ENCODE measurements at regions not wholly inside any gene's neighbourhood (a gene's known extent, or its start where the extent isn't known, plus 50 kb on each side); places are given as distances from the start of the nearest gene placed in this dataset.

DNA sequence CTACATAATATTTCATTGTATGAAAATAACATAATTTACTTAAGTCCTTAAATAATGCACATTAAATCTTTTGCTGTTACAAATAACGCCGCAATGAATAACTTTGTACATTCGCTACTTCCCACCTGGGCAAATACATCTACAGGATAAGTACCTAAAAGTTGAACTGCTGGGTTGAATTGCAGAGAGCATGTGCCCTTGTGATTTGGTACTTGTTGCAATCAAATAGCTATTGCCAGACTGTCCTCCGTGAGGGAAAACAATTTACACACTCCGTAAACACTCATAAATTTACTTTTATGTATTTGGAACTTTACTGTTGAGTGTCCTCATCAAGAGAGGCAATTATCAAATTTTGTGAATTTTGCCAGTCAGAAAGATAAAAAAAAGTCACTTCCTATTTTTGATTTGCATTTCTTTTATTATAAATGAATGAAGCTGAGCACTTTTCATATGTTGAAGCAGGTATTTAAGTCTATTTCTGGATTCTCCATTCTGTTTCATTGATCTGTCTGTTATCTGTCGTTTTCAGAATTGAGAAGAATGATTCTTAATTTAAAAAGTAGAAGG lies 140.8 kb upstream of the SERTAD2 start:
- no peak for ATAC-seq

DNA sequence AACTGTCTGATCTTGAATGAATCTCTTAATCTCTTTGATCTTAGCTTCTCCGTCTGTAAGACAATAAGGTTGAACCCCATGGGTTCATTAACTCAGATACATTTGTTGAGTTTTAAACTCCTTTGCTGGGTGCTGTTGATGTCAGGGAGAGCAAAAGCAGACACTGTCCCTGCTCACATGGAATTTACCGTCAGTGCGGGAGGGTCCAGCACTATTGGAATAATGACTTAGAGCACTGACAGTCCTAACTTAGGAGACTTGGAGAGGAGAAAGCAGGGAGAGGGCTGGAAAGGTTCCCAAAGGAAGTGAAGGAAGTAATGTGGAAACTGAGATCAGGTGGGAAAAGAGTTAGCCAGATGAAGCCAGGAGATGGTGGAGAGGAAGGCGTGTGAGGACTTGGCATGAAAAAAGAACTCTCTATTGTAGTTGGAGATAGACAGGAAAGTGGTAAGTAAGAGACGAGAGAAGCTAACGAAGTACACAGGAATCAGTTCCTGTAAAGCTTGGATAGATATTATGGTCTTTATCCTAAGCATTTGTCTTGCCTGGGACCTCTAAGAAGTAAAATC lies 141.4 kb upstream of the SERTAD2 start:
- CTCF ChIA-PET: no interaction called here
- DNase-seq (ENCODE audit: low read depth, low spot score) (no peak), ATAC-seq (no peak)
- Histone ChIP-seq H3K36me3 (ENCODE audit: control insufficient read depth, insufficient read depth, low read length) (no peaks in the 10 kb centered on the region), H3K4me3 (ENCODE audit: low read depth in 2 of 2, low read length in 2 of 2) (no peak overlapping the region), H3K27me3 (ENCODE audit: control insufficient read depth, insufficient read depth, low read length) (0 out of 2 replicates have a peak, but pooled peaks cover 2% of the 10 kb centered on the region), H3K9me3 (ENCODE audit: control insufficient read depth, insufficient read depth, low read depth, low read length) (no peaks in the 10 kb centered on the region), H3K4me1 (ENCODE audit: control insufficient read depth, insufficient read depth, low read length) (peaks cover 17% of the 10 kb centered on the region), H3K27ac (ENCODE audit: low read length) (no peak overlapping the region)
- in situ Hi-C loops (cut with HindIII; ENCODE audit: low pct_unique_long_range_greater_than_20kb, low sequenced_read_pairs): no loop called here
- intact Hi-C loops (cut with micrococcal nuclease; ENCODE audit: unreplicated experiment): no loop called here
- no peak for TF ChIP-seq TCF7L2 (IDR thresholded peaks at IDR 0.05; ENCODE audit: low read depth, low read length)
- no peak for TF ChIP-seq POLR2AphosphoS5 (IDR thresholded peaks at IDR 0.05; ENCODE audit: low read depth, low read length)
- POLR2A ChIA-PET: no interaction called here
- BruUV-seq (replicated peaks): no TSS peak

More for the DNA sequence above, 140.8 kb upstream of the SERTAD2 start:
- H3K27me3 ChIP-seq (ENCODE audit: control insufficient read depth, insufficient read depth, low read length): 0 out of 2 replicates have a peak, but pooled peaks cover 2% of the 10 kb centered on the region
- POLR2A ChIA-PET: no interaction called here
- TF ChIP-seq POLR2AphosphoS5 (IDR thresholded peaks at IDR 0.05; ENCODE audit: low read depth, low read length) (no peak), TCF7L2 (IDR thresholded peaks at IDR 0.05; ENCODE audit: low read depth, low read length) (no peak), SIN3A (IDR thresholded peaks at IDR 0.05; ENCODE audit: borderline replicate concordance, insufficient read depth, low read depth, low read length) (no peak)
- TF ChIP-seq, protein P1, sequence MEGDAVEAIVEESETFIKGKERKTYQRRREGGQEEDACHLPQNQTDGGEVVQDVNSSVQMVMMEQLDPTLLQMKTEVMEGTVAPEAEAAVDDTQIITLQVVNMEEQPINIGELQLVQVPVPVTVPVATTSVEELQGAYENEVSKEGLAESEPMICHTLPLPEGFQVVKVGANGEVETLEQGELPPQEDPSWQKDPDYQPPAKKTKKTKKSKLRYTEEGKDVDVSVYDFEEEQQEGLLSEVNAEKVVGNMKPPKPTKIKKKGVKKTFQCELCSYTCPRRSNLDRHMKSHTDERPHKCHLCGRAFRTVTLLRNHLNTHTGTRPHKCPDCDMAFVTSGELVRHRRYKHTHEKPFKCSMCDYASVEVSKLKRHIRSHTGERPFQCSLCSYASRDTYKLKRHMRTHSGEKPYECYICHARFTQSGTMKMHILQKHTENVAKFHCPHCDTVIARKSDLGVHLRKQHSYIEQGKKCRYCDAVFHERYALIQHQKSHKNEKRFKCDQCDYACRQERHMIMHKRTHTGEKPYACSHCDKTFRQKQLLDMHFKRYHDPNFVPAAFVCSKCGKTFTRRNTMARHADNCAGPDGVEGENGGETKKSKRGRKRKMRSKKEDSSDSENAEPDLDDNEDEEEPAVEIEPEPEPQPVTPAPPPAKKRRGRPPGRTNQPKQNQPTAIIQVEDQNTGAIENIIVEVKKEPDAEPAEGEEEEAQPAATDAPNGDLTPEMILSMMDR (IDR thresholded peaks at IDR 0.05): no peak
- TF ChIP-seq, protein P2, sequence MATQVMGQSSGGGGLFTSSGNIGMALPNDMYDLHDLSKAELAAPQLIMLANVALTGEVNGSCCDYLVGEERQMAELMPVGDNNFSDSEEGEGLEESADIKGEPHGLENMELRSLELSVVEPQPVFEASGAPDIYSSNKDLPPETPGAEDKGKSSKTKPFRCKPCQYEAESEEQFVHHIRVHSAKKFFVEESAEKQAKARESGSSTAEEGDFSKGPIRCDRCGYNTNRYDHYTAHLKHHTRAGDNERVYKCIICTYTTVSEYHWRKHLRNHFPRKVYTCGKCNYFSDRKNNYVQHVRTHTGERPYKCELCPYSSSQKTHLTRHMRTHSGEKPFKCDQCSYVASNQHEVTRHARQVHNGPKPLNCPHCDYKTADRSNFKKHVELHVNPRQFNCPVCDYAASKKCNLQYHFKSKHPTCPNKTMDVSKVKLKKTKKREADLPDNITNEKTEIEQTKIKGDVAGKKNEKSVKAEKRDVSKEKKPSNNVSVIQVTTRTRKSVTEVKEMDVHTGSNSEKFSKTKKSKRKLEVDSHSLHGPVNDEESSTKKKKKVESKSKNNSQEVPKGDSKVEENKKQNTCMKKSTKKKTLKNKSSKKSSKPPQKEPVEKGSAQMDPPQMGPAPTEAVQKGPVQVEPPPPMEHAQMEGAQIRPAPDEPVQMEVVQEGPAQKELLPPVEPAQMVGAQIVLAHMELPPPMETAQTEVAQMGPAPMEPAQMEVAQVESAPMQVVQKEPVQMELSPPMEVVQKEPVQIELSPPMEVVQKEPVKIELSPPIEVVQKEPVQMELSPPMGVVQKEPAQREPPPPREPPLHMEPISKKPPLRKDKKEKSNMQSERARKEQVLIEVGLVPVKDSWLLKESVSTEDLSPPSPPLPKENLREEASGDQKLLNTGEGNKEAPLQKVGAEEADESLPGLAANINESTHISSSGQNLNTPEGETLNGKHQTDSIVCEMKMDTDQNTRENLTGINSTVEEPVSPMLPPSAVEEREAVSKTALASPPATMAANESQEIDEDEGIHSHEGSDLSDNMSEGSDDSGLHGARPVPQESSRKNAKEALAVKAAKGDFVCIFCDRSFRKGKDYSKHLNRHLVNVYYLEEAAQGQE (IDR thresholded peaks at IDR 0.05; ENCODE audit: insufficient read depth in 1 of 2, low read depth in 2 of 2, low read length in 1 of 2): no peak
- BruUV-seq (replicated peaks): no TSS peak
- intact Hi-C loops (cut with micrococcal nuclease; ENCODE audit: unreplicated experiment) (no loop called here), in situ Hi-C loops (cut with HindIII; ENCODE audit: low pct_unique_long_range_greater_than_20kb, low sequenced_read_pairs) (no loop called here)
- H3K4me3 ChIP-seq (ENCODE audit: low read depth in 2 of 2, low read length in 2 of 2): no peak overlapping the region
- no peaks in the 10 kb centered on the region for H3K36me3 ChIP-seq (ENCODE audit: control insufficient read depth, insufficient read depth, low read length)
- peaks cover 20% of the 10 kb centered on the region for H3K4me1 ChIP-seq (ENCODE audit: control insufficient read depth, insufficient read depth, low read length)
- H3K27ac ChIP-seq (ENCODE audit: low read length): no peak overlapping the region
- H3K9me3 ChIP-seq (ENCODE audit: control insufficient read depth, insufficient read depth, low read depth, low read length): no peaks in the 10 kb centered on the region
- CTCF ChIA-PET: interaction anchor here (0.6 kb wide), 1 partner anchor 8 kb away, joined by 9 read pairs; no protein-coding TSS in a partner anchor
- DNase-seq (ENCODE audit: low read depth, low spot score): no peak

DNA sequence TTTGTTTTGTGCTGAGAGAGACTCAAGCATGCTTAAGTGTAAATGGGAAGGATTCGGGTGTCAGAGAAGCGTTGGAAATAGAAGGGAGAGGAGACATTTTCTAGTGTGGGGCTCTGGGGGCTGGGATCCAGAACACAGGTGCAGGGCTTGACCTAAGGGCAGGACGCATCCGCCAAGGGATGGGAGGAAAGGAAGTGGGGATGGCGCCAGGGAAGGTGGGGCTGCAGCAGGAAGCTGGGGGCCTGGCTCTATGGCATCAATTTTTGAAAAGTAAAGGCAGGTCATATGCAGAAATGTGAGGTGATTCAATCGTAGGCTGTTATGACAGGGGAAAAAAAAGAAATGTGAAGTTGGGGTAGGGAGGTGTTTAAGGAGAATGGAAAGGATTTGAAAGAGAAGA lies 143.2 kb upstream of the SERTAD2 start:
- H3K4me1 ChIP-seq (ENCODE audit: control insufficient read depth, insufficient read depth, low read length): peaks cover 14% of the 10 kb centered on the region
- ChIA-PET CTCF (no interaction called here), POLR2A (interaction anchor here (0.6 kb wide), 1 partner anchor 54 kb away, joined by 5 read pairs; no protein-coding TSS in a partner anchor)
- DNase-seq (ENCODE audit: low read depth, low spot score): no peak
- in situ Hi-C loops (cut with HindIII; ENCODE audit: low pct_unique_long_range_greater_than_20kb, low sequenced_read_pairs) (no loop called here), intact Hi-C loops (cut with micrococcal nuclease; ENCODE audit: unreplicated experiment) (no loop called here)
- ATAC-seq: no peak
- no peak for TF ChIP-seq SIN3A (IDR thresholded peaks at IDR 0.05; ENCODE audit: borderline replicate concordance, insufficient read depth, low read depth, low read length)
- no peak for TF ChIP-seq POLR2AphosphoS5 (IDR thresholded peaks at IDR 0.05; ENCODE audit: low read depth, low read length)
- TF ChIP-seq, protein P2 (IDR thresholded peaks at IDR 0.05; ENCODE audit: insufficient read depth in 1 of 2, low read depth in 2 of 2, low read length in 1 of 2): no peak
- TF ChIP-seq, protein P1 (IDR thresholded peaks at IDR 0.05): no peak
- no peak for TF ChIP-seq TCF7L2 (IDR thresholded peaks at IDR 0.05; ENCODE audit: low read depth, low read length)
- BruUV-seq (replicated peaks): no TSS peak
- H3K4me3 ChIP-seq (ENCODE audit: low read depth in 2 of 2, low read length in 2 of 2): no peak overlapping the region
- H3K27ac ChIP-seq (ENCODE audit: low read length): no peak overlapping the region; the same call in 1 of the 2 replicates
- 0 out of 2 replicates have a peak, but pooled peaks cover 2% of the 10 kb centered on the region for H3K27me3 ChIP-seq (ENCODE audit: control insufficient read depth, insufficient read depth, low read length)
- no peaks in the 10 kb centered on the region for H3K9me3 ChIP-seq (ENCODE audit: control insufficient read depth, insufficient read depth, low read depth, low read length)
- H3K36me3 ChIP-seq (ENCODE audit: control insufficient read depth, insufficient read depth, low read length): no peaks in the 10 kb centered on the region
